IMR-90 (cell line): ENCODE measurements at regions not wholly inside any gene's neighbourhood (a gene's known extent, or its start where the extent isn't known, plus 50 kb on each side); places are given as distances from the start of the nearest gene placed in this dataset.

Experiments
- ATAC-seq: fragments of 200-7000 bp; cut with Tn5 transposase; 2 replicates; pipeline ENCODE4 v1.9.1; 2020; ENCODE audit warnings: low read depth, mild to moderate bottlenecking, moderate library complexity
- BruUV-seq: library from RNA; stranded (reverse); fragments of 400-500 nt; replicated peaks from 2 replicates; lab custom pipeline; 2021; lab: Mats Ljungman, UMichigan
- CTCF ChIA-PET: fragments of 300-600 bp; formaldehyde crosslinking; extraction: SDS; loops from one replicate; lab custom pipeline; 2021; ENCODE audit warnings: antibody characterized with exemption; lab: Yijun Ruan, JAX
- POLR2A ChIA-PET: fragments of 300-600 bp; sonication (Branson Sonifier 250); formaldehyde crosslinking; loops from one replicate; lab custom pipeline; 2022; ENCODE audit warnings: antibody characterized with exemption; ENCODE audit not compliant: unreplicated experiment; lab: Charles Lee
- DNase-seq: peaks from one replicate; pipeline ENCODE4 v3.0.0; 2013
- H2AFZ ChIP-seq: replicated peaks from 2 replicates; pipeline ENCODE3; 2013; ENCODE audit warnings: low read length, mild to moderate bottlenecking; ENCODE audit not compliant: poor library complexity
- H2AK5ac ChIP-seq: 2 replicates; pipeline ENCODE4 v1.6.1; 2013; ENCODE audit warnings: low read depth, low read length, inconsistent platforms
- H2AK9ac ChIP-seq: replicated peaks from 2 replicates; pipeline ENCODE3; 2013; ENCODE audit warnings: mild to moderate bottlenecking, low read depth, low read length, moderate library complexity; ENCODE audit not compliant: poor library complexity
- H2BK120ac ChIP-seq: 2 replicates; pipeline ENCODE4 v1.6.1; 2013; ENCODE audit warnings: low read depth, low read length, inconsistent platforms
- H2BK15ac ChIP-seq: 3 replicates; pipeline ENCODE4 v1.6.1; 2013; ENCODE audit warnings: low read depth, low read length, inconsistent platforms
- H2BK20ac ChIP-seq: 2 replicates; pipeline ENCODE4 v1.6.1; 2013; ENCODE audit warnings: low read depth, mild to moderate bottlenecking, inconsistent platforms, low read length, moderate library complexity
- H2BK5ac ChIP-seq: 2 replicates; pipeline ENCODE4 v1.6.1; 2013; ENCODE audit warnings: mild to moderate bottlenecking, low read depth, low read length, inconsistent platforms; ENCODE audit not compliant: poor library complexity, severe bottlenecking
- H3K14ac ChIP-seq: replicated peaks from 2 replicates; pipeline ENCODE4 v1.6.1; 2013; ENCODE audit warnings: low read depth, low read length, inconsistent platforms
- H3K18ac ChIP-seq: 2 replicates; pipeline ENCODE4 v1.6.1; 2013; ENCODE audit warnings: low read depth, low read length, control low read depth
- H3K23ac ChIP-seq: 2 replicates; pipeline ENCODE4 v1.6.1; 2013; ENCODE audit warnings: low read depth, low read length, inconsistent platforms
- H3K27ac ChIP-seq: 2 replicates; pipeline ENCODE4 v1.5.1; 2013; ENCODE audit warnings: mild to moderate bottlenecking, control low read depth, low read length; ENCODE audit not compliant: insufficient read depth
- H3K27me3 ChIP-seq: 2 replicates; pipeline ENCODE4 v1.6.1; 2013; ENCODE audit warnings: low read length; ENCODE audit not compliant: control insufficient read depth, insufficient read depth
- H3K36me3 ChIP-seq: 2 replicates; pipeline ENCODE4 v1.6.1; 2013; ENCODE audit warnings: low read length, mixed read lengths; ENCODE audit not compliant: control insufficient read depth, insufficient read depth
- H3K4ac ChIP-seq: 2 replicates; pipeline ENCODE4 v1.6.1; 2013; ENCODE audit warnings: low read depth, low read length, inconsistent platforms
- H3K4me1 ChIP-seq: 2 replicates; pipeline ENCODE4 v1.6.1; 2013; ENCODE audit warnings: low read length, mixed read lengths; ENCODE audit not compliant: control insufficient read depth, insufficient read depth
- H3K4me2 ChIP-seq: 2 replicates; pipeline ENCODE4 v1.6.1; 2013; ENCODE audit warnings: low read depth, mild to moderate bottlenecking, control low read depth, low read length, moderate library complexity
- H3K4me3 ChIP-seq: 2 replicates; pipeline ENCODE4 v1.5.1; 2013; ENCODE audit warnings: low read depth, mild to moderate bottlenecking, control low read depth, low read length, moderate library complexity; ENCODE audit not compliant: insufficient read depth
- H3K56ac ChIP-seq: 2 replicates; pipeline ENCODE4 v1.6.1; 2013; ENCODE audit warnings: low read length, inconsistent platforms; ENCODE audit not compliant: insufficient read depth; ENCODE audit errors: extremely low read depth
- H3K79me1 ChIP-seq, 2 experiments: 2 replicates each; pipeline ENCODE4 v1.6.1; 2013; ENCODE audit warnings: low read length in 2 of 2, inconsistent platforms in 1 of 2, low read depth in 1 of 2
- H3K9ac ChIP-seq: 2 replicates; pipeline ENCODE4 v1.6.1; 2013; ENCODE audit warnings: low read depth, low read length, control low read depth
- H3K9me1 ChIP-seq: 2 replicates; pipeline ENCODE4 v1.6.1; 2013; ENCODE audit warnings: low read length, inconsistent platforms; ENCODE audit not compliant: insufficient read depth
- H3K9me3 ChIP-seq: 2 replicates; pipeline ENCODE4 v1.6.1; 2013; ENCODE audit warnings: low read length; ENCODE audit not compliant: control insufficient read depth, insufficient read depth
- H4K20me1 ChIP-seq: 2 replicates; pipeline ENCODE4 v1.6.1; 2013; ENCODE audit warnings: low read length, inconsistent platforms; ENCODE audit not compliant: insufficient read depth
- H4K5ac ChIP-seq: 2 replicates; pipeline ENCODE4 v1.6.1; 2013; ENCODE audit warnings: mild to moderate bottlenecking, low read depth, low read length, control low read depth
- H4K8ac ChIP-seq, 2 experiments: 2 replicates each; pipeline ENCODE4 v1.6.1; 2013; ENCODE audit warnings: low read depth in 2 of 2, low read length in 2 of 2, control low read depth in 1 of 2, inconsistent platforms in 1 of 2
- H4K91ac ChIP-seq: 2 replicates; pipeline ENCODE4 v1.6.1; 2013; ENCODE audit warnings: low read depth, low read length, inconsistent platforms; ENCODE audit not compliant: insufficient read depth
- BHLHE40 ChIP-seq: fragments of 150-350 bp; IDR thresholded peaks from 2 replicates; pipeline ENCODE4 v1.6.1; 2016; ENCODE audit warnings: mild to moderate bottlenecking, low read depth, low read length
- CEBPB ChIP-seq: IDR thresholded peaks from 2 replicates; pipeline ENCODE4 v1.6.1; 2012; ENCODE audit warnings: low read depth, low read length, improper control_type of control experiment
- CHD1 ChIP-seq: IDR thresholded peaks from 2 replicates; pipeline ENCODE4 v1.6.1; 2012; ENCODE audit warnings: low read depth, low read length, improper control_type of control experiment
- MAFK ChIP-seq: IDR thresholded peaks from 2 replicates; pipeline ENCODE4 v1.6.1; 2012; ENCODE audit warnings: low read depth, low read length, improper control_type of control experiment
- MAZ ChIP-seq: IDR thresholded peaks from 2 replicates; pipeline ENCODE4 v1.6.1; 2012; ENCODE audit warnings: low read depth, mild to moderate bottlenecking, low read length, improper control_type of control experiment, moderate library complexity, borderline replicate concordance
- MXI1 ChIP-seq: IDR thresholded peaks from 2 replicates; pipeline ENCODE4 v1.6.1; 2012; ENCODE audit warnings: low read depth, mild to moderate bottlenecking, low read length, moderate library complexity, borderline replicate concordance
- NFE2L2 ChIP-seq: fragments of 150-350 bp; IDR thresholded peaks from 2 replicates; pipeline ENCODE4 v1.6.1; 2016; ENCODE audit warnings: low read depth, mild to moderate bottlenecking, low read length
- POLR2A ChIP-seq: IDR thresholded peaks from 2 replicates; pipeline ENCODE4 v1.6.1; 2012; ENCODE audit warnings: mild to moderate bottlenecking, low read depth, low read length
- RAD21 ChIP-seq: IDR thresholded peaks from 2 replicates; pipeline ENCODE4 v1.6.1; 2012; ENCODE audit warnings: low read length, improper control_type of control experiment
- SMC3 ChIP-seq: fragments of 150-350 bp; IDR thresholded peaks from 2 replicates; pipeline ENCODE4 v1.6.1; 2016; ENCODE audit warnings: low read depth, mild to moderate bottlenecking, antibody characterized with exemption, low read length, moderate library complexity
- WGBS, 2 experiments: methylation state at CpG; one replicate each; pipeline versions ENCODE4 v1.1.5 to v1.1.7; 2013; ENCODE audit warnings: missing lambda C conversion rate in 2 of 2; ENCODE audit not compliant: insufficient read length in 1 of 2; ENCODE audit errors: extremely low coverage in 2 of 2; 5-methylcytosine and 5-hydroxymethylcytosine counted together
- dilution Hi-C: fragments of 300-500 bp; cut with HindIII; formaldehyde crosslinking; loops from one replicate; pipeline ENCODE4 v1.14.3; 2018; ENCODE audit warnings: low sequenced_read_pairs; ENCODE audit not compliant: unreplicated experiment
- in situ Hi-C: fragments of 300-500 bp; cut with MboI; formaldehyde crosslinking; loops from 3 replicates; pipeline ENCODE4 v1.14.3; 2019; ENCODE audit warnings: low sequenced_read_pairs, inconsistent platforms, mixed read lengths
- intact Hi-C: fragments of 100-400 bp; cut with micrococcal nuclease; formaldehyde crosslinking; loops from 2 replicates; pipeline ENCODE4 v1.10.0; 2022
- TF ChIP-seq, protein P1 (sequence below): fragments of 150-350 bp; IDR thresholded peaks from 2 replicates; pipeline ENCODE4 v1.6.1; 2016; ENCODE audit warnings: low read depth, mild to moderate bottlenecking, low read length, moderate library complexity, borderline replicate concordance
- TF ChIP-seq, protein P2 (sequence below): conservative IDR thresholded peaks from 2 replicates; pipeline ENCODE4 v1.5.1; 2012; ENCODE audit warnings: mild to moderate bottlenecking, low read depth, low read length, improper control_type of control experiment
- TF ChIP-seq, protein P3 (sequence below): fragments of 150-350 bp; IDR thresholded peaks from 2 replicates; pipeline ENCODE4 v1.6.1; 2017; ENCODE audit warnings: mild to moderate bottlenecking, antibody characterized with exemption, low read length, low read depth

DNA sequence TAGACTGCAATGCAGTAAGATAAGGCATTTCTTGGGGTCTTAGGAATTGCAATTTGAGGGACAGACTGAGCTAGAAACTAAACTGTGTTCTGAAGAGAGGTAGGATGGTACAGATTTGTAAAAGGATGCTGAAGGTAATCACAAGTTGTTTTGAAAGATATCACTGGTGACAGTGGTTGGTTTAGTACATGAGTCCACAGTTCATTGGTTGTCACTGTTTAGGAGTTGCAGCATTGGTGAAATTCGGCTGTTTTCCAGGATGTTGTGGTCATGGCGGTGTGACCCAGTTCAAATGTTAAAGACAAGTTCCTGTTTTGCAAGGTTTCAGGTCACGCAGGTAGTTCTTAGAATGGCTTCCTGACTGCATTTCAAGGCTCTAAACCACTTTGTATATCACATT lies 292.8 kb upstream of the B3GALT2 start:
- intact Hi-C loops: no loop called here
- no peak overlapping the region for H2BK20ac ChIP-seq
- no peak overlapping the region for H3K14ac ChIP-seq
- H2AFZ ChIP-seq: no peak overlapping the region
- TF ChIP-seq RAD21 (no peak), MAZ (no peak), SMC3 (no peak), CHD1 (no peak), BHLHE40 (no peak), CEBPB (no peak), MXI1 (no peak), NFE2L2 (no peak), MAFK (no peak), POLR2A (no peak)
- TF ChIP-seq, protein P1, sequence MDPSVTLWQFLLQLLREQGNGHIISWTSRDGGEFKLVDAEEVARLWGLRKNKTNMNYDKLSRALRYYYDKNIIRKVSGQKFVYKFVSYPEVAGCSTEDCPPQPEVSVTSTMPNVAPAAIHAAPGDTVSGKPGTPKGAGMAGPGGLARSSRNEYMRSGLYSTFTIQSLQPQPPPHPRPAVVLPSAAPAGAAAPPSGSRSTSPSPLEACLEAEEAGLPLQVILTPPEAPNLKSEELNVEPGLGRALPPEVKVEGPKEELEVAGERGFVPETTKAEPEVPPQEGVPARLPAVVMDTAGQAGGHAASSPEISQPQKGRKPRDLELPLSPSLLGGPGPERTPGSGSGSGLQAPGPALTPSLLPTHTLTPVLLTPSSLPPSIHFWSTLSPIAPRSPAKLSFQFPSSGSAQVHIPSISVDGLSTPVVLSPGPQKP: no peak
- TF ChIP-seq, protein P2, sequence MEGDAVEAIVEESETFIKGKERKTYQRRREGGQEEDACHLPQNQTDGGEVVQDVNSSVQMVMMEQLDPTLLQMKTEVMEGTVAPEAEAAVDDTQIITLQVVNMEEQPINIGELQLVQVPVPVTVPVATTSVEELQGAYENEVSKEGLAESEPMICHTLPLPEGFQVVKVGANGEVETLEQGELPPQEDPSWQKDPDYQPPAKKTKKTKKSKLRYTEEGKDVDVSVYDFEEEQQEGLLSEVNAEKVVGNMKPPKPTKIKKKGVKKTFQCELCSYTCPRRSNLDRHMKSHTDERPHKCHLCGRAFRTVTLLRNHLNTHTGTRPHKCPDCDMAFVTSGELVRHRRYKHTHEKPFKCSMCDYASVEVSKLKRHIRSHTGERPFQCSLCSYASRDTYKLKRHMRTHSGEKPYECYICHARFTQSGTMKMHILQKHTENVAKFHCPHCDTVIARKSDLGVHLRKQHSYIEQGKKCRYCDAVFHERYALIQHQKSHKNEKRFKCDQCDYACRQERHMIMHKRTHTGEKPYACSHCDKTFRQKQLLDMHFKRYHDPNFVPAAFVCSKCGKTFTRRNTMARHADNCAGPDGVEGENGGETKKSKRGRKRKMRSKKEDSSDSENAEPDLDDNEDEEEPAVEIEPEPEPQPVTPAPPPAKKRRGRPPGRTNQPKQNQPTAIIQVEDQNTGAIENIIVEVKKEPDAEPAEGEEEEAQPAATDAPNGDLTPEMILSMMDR: no peak
- TF ChIP-seq, protein P3, sequence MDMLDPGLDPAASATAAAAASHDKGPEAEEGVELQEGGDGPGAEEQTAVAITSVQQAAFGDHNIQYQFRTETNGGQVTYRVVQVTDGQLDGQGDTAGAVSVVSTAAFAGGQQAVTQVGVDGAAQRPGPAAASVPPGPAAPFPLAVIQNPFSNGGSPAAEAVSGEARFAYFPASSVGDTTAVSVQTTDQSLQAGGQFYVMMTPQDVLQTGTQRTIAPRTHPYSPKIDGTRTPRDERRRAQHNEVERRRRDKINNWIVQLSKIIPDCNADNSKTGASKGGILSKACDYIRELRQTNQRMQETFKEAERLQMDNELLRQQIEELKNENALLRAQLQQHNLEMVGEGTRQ: no peak
- no peak overlapping the region for H3K9ac ChIP-seq
- BruUV-seq: no TSS peak
- no peak overlapping the region for H3K4me2 ChIP-seq
- dilution Hi-C loops: no loop called here
- H2BK5ac ChIP-seq: no peak overlapping the region
- no peaks in the 10 kb centered on the region for H3K27me3 ChIP-seq
- no peak overlapping the region for H4K5ac ChIP-seq
- H2BK120ac ChIP-seq: no peak overlapping the region
- H4K91ac ChIP-seq: no peak overlapping the region
- no peaks in the 10 kb centered on the region for H3K36me3 ChIP-seq
- in situ Hi-C loops: no loop called here
- ATAC-seq (no peak), DNase-seq (no peak)
- H3K23ac ChIP-seq: no peak overlapping the region
- no peak overlapping the region for H2AK5ac ChIP-seq
- 82% methylated on average over 2 of the region's 3 CpGs; no CpG with 5 or more reads in 1 of the 2 experiments for WGBS, 2 experiments
- no peak overlapping the region for H3K56ac ChIP-seq
- no peaks in the 10 kb centered on the region for H3K79me1 ChIP-seq
- no peaks in the 10 kb centered on the region for H3K9me1 ChIP-seq
- H3K9me3 ChIP-seq: no peaks in the 10 kb centered on the region
- no peak overlapping the region for H2BK15ac ChIP-seq
- H2AK9ac ChIP-seq: no peak overlapping the region
- POLR2A ChIA-PET: no interaction called here
- H4K20me1 ChIP-seq: no peaks in the 10 kb centered on the region
- H3K4ac ChIP-seq: no peak overlapping the region
- CTCF ChIA-PET: no interaction called here
- no peak overlapping the region for H3K18ac ChIP-seq
- H4K8ac ChIP-seq: no peak overlapping the region
- no peaks in the 10 kb centered on the region for H3K4me1 ChIP-seq
- no peak overlapping the region for H3K4me3 ChIP-seq
- no peak overlapping the region for H3K27ac ChIP-seq
